ENCODE measurements at regions not wholly inside any gene's neighbourhood (a gene's known extent, or its start where the extent isn't known, plus 50 kb on each side); places are given as distances from the start of the nearest gene placed in this dataset.

- TF ChIP-seq RHOXF2B (CRISPR knock-in tag; conservative IDR thresholded peaks at IDR 0.05) (no peak), POU5F1 (IDR thresholded peaks at IDR 0.05; ENCODE audit: borderline replicate concordance, low read depth, low read length, partially characterized antibody) (no peak), ZNF644 (tag; IDR thresholded peaks at IDR 0.05; ENCODE audit: low read depth) (peak; percentile 70; the same call in 1 of the 2 replicates), PBX2 (CRISPR knock-in tag; IDR thresholded peaks at IDR 0.05; ENCODE audit: low read depth) (no peak), PBX2 (tag; conservative IDR thresholded peaks at IDR 0.05; ENCODE audit: low read depth) (peak; percentile 65; the same call in 1 of the 2 replicates), FOXM1 (IDR thresholded peaks at IDR 0.05; ENCODE audit: low read depth) (no peak), FOXM1 (CRISPR knock-in tag; IDR thresholded peaks at IDR 0.05; ENCODE audit: low read depth) (no peak), ZNF174 (CRISPR knock-in tag; IDR thresholded peaks at IDR 0.05) (no peak), MEIS2 (IDR thresholded peaks at IDR 0.05; ENCODE audit: partially characterized antibody) (peak; percentile 56), ZNF444 (CRISPR knock-in tag; IDR thresholded peaks at IDR 0.05) (no peak), MBD2 (IDR thresholded peaks at IDR 0.05; ENCODE audit: borderline replicate concordance, low read depth) (no peak), ZBTB17 (CRISPR knock-in tag; IDR thresholded peaks at IDR 0.05) (no peak), MCM2 (IDR thresholded peaks at IDR 0.05; ENCODE audit: low read depth) (no peak), NR2C2 (CRISPR knock-in tag; IDR thresholded peaks at IDR 0.05) (no peak), NR2C2 (tag; IDR thresholded peaks at IDR 0.05) (no peak)
These were observed 321.2 kb upstream of the F9 start (continued) for GRCh38 chrX:139209342-139209741.
